HuH-7 (cell line): ENCODE measurements at regions not wholly inside any gene's neighbourhood (a gene's known extent, or its start where the extent isn't known, plus 50 kb on each side); places are given as distances from the start of the nearest gene placed in this dataset.

Source experiments
- DNase-seq: peaks from one replicate; pipeline ENCODE4 v3.0.0; 2011; ENCODE audit warnings: low spot score

- DNase-seq, result no peak
Measured at GRCh38 chr20:50258790-50259483, 68.3 kb downstream of the CEBPB start.

- DNase-seq, result no peak
Measured at GRCh38 chr20:50259705-50260478, 69.3 kb downstream of the CEBPB start.

- no peak for DNase-seq
Measured at GRCh38 chr20:50260479-50261221, 70.0 kb downstream of the CEBPB start.

DNA sequence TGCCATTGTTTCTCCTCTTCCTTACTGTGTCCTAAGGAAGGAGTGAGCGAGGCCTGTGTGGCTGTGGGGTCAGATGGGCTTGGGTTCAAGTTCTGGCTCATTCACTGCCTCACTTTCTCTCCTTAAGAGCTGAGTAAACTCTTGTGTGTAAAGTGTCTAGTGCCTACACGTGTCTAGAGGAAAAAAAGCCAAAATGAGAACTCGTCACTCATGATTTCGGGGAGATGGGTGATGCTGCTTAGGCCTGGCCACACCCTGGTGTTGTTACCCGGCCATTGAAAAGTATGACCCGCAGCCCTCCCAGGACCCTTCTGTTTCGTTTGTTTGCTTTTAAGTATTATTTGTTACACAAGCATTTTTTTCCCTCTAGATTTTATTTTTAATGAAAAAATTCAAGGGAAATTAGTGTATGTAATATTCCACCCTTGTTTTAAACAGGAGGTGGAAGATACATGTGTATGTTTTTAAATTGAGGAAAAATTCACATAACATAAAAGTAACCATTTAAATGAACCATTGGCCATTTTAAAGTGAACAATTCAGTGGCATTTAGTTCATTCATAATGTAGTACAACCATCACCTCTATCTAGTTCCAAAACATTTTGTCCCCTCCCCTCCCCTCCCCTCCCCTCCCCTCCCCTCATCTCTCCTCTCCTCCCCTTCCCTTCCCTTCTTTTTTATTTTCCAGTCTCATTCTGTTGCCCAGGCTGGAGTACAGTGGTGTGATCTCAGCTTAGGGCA is 71.0 kb downstream of the CEBPB start:
- DNase-seq, result no peak

- no peak for DNase-seq
Measured at GRCh38 chr20:50263831-50264230, 73.2 kb downstream of the CEBPB start.

DNA sequence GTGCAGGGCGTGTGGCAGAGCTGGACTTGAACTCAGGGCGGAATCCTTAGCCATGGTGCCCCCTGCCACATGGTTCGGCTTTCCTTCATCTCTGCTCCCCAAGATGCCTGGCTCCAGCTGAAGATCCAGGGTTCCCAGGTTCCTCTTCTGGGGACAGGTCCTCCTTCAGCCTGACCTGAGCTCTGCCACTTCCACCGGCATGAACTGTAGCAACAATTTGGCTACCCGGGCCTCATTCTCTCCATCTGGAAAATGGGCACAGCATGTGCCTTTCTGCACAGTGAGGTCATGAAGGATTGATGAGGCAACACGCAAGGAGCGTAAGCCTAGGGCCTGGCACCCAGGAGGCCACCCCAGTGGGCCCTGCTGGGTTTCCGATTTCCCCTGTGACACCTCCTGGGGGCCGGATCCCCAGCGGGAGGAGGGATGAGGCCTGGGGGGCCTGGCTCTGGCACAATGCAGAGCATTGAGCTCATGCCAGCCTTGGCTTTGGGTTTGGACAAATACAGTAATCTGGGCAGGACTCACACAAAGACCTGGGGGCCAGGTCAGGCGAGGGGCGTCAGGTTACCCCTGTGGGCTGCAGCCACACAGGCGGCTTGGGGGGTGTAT is 74.0 kb downstream of the CEBPB start:
- no peak for DNase-seq

GRCh38 chr20:50265245-50265946 is 74.8 kb downstream of the CEBPB start:
- no peak for DNase-seq

DNA sequence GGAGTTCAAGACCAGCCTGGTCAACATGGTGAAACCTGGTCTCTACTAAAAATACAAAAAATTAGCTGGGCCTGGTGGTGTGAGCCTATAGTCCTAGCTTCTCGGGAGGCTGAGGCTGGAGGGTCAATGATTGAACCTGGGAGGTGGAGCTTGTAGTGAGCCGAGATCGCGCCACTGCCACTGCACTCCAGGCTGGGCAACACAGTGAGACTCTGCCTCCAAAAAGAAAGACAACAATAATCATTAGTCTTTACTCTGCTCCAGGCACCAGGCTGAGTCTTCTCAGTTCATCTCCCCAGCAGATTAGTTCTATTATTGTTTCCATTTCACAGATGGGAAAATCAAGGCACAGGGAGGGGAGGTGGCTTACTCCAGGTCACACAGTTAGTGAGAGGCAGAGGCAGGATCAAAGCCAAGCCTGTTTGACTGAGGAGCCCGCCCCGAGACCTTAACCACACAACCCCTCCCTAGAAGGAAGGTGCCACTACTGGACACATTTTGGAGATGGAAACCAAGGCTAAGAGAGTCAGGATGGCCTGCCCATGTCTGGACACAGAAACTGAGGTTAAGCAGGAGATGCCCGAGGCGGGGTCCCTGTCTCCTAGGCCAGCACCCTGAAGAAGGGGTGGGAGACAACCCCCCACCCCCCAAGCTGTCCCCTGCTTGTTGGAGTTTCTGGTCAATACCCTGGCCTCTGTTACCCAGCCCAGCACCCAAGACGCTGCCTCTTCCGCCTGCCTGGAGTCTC is 75.8 kb downstream of the CEBPB start:
- no peak for DNase-seq

DNA sequence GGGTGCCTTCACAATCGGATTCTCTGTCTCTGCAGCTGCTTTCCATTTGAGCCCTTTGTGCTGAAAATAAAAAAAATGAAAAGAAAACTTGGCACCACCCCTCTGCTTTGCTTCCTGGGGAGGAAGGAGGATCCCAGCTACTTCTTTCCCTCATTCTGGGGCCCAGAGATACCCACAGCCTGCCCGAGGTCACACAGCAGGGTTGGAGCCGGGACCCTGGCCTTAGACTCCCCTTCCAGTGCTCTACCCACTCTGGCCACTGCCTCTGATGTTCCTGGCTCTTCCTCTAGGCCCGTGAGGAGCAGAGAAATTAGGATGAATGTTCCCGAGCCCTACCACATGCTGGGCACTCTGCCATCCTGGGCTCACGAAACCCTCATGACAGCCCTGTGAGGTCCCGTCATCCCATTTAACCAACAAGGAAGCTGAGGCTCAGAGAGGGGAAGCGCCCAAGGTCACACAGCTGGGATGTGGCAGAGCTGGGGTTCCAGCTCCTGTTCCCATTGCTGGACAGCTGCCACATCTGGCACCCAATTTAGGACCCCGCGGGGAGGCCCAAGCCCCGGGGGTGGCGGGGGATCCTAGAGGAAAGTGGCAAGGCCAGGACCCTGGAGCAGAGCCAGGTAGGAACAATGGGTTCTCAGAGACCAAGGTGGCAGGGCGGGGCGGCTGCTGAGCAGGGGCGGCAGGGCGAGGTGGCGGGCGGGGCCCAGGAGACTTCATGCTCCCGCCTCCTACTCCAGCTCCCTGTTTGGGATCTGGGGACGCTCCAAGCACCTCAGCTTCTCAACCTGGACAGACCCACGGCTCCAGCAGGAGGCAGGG is 76.6 kb downstream of the CEBPB start:
- peak; percentile 76 for DNase-seq

- DNase-seq, result no peak
Measured at GRCh38 chr20:50267866-50268219, 77.2 kb downstream of the CEBPB start.

DNA sequence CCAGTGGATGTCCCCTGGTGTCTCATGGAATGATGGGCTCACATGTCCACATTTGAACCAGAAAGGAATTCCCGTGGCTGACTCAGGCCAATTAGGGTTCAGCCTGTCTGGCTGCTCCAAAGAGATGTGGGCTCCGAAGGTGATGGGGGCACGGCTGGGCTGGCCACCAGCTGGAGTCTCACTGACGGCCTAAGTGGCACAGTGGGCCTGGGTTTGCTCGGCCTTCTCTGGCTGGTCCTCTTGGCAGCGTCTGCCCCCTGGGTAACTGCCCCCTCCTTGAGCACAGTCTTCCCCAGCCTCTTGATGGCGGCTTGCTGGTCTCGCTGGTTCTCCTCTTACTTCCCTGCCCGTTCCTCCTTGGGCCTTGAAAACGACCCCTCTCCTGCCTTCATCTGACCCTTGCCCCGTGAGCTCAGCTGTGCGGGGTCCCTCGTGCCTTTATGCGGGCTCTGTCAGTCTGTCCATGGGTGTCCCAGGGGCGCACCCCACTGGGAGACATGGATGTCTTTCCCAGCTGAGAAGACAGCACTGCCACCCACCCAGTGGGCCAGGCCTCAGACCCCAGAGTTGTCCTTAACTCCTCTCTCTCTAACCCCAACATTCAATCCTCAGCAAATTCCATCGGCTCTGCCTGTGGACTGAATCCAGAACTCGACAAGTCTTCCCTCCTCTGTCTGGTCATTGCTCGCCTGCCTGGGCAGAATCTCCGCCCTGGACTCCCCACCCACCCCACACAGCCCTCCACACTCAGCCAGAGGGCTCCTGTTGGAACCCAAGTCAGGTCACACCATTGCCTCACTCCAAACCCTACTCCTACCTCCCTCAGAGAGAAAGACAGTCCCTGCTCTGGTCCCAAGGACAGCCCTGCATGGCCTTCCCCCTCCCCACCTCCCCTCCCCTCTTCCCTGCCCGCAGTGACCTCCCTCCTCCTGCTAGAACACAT is 78.7 kb downstream of the CEBPB start:
- DNase-seq, result no peak

- DNase-seq, result no peak
Measured at GRCh38 chr20:50270034-50270395, 79.4 kb downstream of the CEBPB start.

- no peak for DNase-seq
Measured at GRCh38 chr20:50270569-50270968, 79.9 kb downstream of the CEBPB start.

- DNase-seq, result no peak
Measured at GRCh38 chr20:50271176-50271575, 80.5 kb downstream of the CEBPB start.

DNA sequence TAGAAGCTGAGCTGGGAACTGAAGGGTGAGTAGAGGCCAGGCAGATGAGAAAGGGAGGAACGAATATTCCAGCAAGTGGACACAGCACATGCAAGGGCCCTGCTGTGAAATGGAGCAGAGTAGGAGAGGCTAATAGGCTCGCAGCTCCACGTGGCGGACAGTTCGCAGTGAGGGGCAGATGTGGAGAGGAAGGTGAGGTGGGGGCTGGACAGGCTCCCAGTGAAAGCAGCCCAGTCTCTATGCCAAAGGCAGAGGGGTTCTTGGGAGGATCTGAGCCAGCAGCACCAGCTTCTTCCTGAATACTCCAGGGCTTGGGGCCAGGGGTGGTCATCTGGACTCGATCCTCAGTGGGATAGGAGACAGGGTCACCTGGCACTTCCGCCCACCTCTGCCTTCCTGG is 81.0 kb downstream of the CEBPB start:
- no peak for DNase-seq

- DNase-seq, result no peak
Measured at GRCh38 chr20:50272030-50272723, 81.5 kb downstream of the CEBPB start.

DNA sequence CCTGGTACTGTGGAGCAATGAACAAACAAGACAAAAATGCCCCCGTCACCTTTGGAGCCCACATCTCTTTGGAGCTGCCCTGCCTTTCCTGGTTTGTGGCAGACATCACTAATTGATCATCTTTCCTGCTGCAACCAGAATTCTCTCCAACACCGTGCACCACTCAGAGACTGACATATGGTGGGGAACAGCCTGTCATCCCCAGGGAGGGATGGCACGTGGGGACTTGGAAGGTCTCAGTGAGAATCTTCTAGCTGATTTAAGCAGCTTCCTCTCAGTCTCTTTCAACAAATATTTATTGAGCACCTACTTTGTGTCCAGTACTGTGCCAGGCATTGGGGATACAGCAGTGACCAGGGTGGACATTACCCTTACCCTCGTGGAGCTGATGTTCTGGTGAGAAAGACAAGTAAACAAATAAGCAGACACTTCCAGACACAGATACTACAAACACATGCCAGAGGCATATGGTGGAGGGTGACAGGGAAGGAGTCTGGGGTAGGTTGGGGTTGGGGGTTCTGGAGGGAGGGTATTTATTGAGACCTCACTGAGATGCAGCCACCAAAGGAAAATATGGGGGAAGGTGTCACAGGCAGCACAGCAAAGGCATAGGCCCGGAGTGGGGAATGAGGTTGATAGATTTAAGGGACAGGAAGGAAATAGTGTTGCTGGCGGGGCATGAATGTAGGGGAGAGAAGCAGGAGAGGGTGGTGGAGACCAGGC is 82.3 kb downstream of the CEBPB start:
- DNase-seq, result no peak
